GM12878 (cell line): ENCODE measurements at regions not wholly inside any gene's neighbourhood (a gene's known extent, or its start where the extent isn't known, plus 50 kb on each side); places are given as distances from the start of the nearest gene placed in this dataset.

Experiments
- POLR2AphosphoS5 ChIP-seq: IDR thresholded peaks from 2 replicates; pipeline ENCODE4 v1.6.1; 2011; ENCODE audit warnings: mild to moderate bottlenecking, low read length, inconsistent platforms
- RFX5 ChIP-seq: IDR thresholded peaks from 2 replicates; pipeline ENCODE4 v1.6.1; 2011; ENCODE audit warnings: low read depth, low read length, improper control_type of control experiment

DNA sequence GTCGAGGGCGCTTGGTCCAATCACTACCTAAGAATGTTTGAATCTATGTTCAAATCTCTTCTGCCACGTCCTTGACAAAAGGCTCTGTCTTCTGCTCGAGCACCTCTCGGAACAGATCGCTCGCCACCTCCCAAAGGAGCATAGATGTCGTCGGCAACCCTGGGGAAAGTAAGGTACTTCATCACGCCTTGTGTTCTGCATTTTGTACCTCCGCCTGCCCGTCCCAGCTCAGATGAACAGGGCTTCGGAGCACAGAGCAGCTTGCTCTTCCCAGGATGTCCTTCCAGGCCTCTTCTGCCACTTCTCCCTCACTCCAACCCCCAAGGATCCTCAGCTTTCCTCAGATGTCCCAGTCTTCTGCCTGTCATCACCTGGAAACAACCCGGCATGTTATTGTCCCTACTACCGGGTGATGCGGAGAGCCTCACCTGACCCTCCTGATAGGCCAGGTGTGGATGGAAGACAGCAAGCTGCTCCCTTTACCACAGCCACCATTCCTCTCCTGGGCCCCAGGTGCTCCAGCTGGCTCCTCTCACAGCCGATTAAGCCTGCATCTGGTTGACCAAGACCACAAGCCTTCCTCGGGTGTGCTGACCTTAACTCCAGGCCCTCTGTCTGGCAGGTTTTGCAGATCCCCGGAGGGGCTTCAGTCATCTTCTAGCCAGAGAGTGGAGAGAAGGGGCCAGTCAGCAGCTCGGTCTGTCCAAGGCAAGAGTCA lies 270.5 kb downstream of the FAM43A start:
- TF ChIP-seq POLR2AphosphoS5 (no peak), RFX5 (no peak)
